Testis (tissue), 2 donors: ENCODE measurements at regions not wholly inside any gene's neighbourhood (a gene's known extent, or its start where the extent isn't known, plus 50 kb on each side); places are given as distances from the start of the nearest gene placed in this dataset.

Experiments used
- CTCF ChIP-seq, 3 experiments: fragments of 450-650 bp in 2 of 3; fragments of 200-600 bp in 1 of 3; sonication (generic) in 1 of 3; IDR thresholded peaks; one replicate each; pipeline ENCODE4 v1.5.1; 2016 to 2019; ENCODE audit warnings: antibody characterized with exemption in 3 of 3, mild to moderate bottlenecking in 2 of 3, moderate library complexity in 1 of 3
- POLR2A ChIP-seq: fragments of 450-650 bp; IDR thresholded peaks from one replicate; pipeline ENCODE4 v1.6.1; 2017; ENCODE audit warnings: antibody characterized with exemption, mild to moderate bottlenecking, moderate library complexity

DNA sequence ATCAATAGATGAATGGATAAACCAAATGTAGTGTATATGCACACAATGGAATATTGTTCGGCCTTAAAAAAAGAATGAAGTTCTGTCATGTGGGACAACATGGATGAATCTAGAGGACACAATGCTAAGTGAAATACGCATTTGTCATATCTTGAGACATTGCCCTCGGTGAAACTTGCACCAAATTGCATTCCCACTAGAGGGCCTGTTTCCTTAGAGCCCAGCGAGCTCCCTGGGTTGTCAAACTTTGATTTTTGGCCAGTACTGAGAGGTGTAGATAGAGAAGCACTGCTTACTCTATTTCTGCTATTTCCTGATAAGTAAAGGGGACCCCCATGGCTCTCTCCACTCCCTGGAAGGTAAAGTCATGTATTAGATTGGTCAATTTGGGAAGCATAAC is 157.1 kb downstream of the GPAM start:
- TF ChIP-seq POLR2A (no peak), CTCF (IDR thresholded peaks at IDR 0.05) (no peak)
